Activated T-cell treated with anti-CD3 and anti-CD28 coated beads, Interleukin-2, amount 50 U/mL, for 72 hours (primary cell): ENCODE measurements at regions not wholly inside any gene's neighbourhood (a gene's known extent, or its start where the extent isn't known, plus 50 kb on each side); places are given as distances from the start of the nearest gene placed in this dataset.

ENCODE experiments used
- ATAC-seq, 2 donors: fragments of 150-1000 bp; cut with Tn5 transposase; replicated peaks in 1 of 2; 2 replicates each; pipeline ENCODE4 v1.10.0; 2021; ENCODE audit warnings: moderate library complexity in 2 of 2, mild to moderate bottlenecking in 1 of 2
- DNase-seq, 2 donors: peaks; one replicate each; pipeline ENCODE4 v3.0.0; 2021 to 2022; ENCODE audit warnings: mixed read lengths in 1 of 2
- H3K27ac Mint-ChIP-seq: one replicate; pipeline ENCODE4 v1.8.0; 2022; ENCODE audit warnings: mild to moderate bottlenecking, moderate library complexity, mixed read lengths
- H3K27me3 Mint-ChIP-seq: one replicate; pipeline ENCODE4 v1.8.0; 2022; ENCODE audit warnings: low read depth, mixed read lengths
- H3K36me3 Mint-ChIP-seq, 2 donors: one replicate each; pipeline ENCODE4 v1.8.0; 2022; ENCODE audit warnings: mixed read lengths in 2 of 2, mild to moderate bottlenecking in 1 of 2; ENCODE audit not compliant: insufficient read depth in 2 of 2
- H3K4me1 Mint-ChIP-seq: one replicate; pipeline ENCODE4 v1.8.0; 2022; ENCODE audit warnings: low read depth, mixed read lengths
- H3K4me3 Mint-ChIP-seq, 2 donors: one replicate each; pipeline ENCODE4 v1.8.0; 2022; ENCODE audit warnings: mild to moderate bottlenecking in 2 of 2, mixed read lengths in 2 of 2, moderate library complexity in 2 of 2
- H3K9me3 Mint-ChIP-seq, 2 donors: one replicate each; pipeline ENCODE4 v1.8.0; 2022; ENCODE audit warnings: mixed read lengths in 2 of 2

GRCh38 chr18:46260879-46261143 lies 156.6 kb downstream of the HAUS1 start:
- no peak for DNase-seq
- no peaks in the 10 kb centered on the region for H3K9me3 Mint-ChIP-seq
- ATAC-seq = no peak
- no peaks in the 10 kb centered on the region for H3K27me3 Mint-ChIP-seq
- no peak overlapping the region for H3K27ac Mint-ChIP-seq
- H3K36me3 Mint-ChIP-seq = peaks cover 1 to 21% of the 10 kb centered on the region in 2 donors
- H3K4me1 Mint-ChIP-seq = peaks cover 44% of the 10 kb centered on the region
- no peak overlapping the region for H3K4me3 Mint-ChIP-seq

GRCh38 chr18:46261799-46262198 lies 157.6 kb downstream of the HAUS1 start:
- no peaks in the 10 kb centered on the region for H3K27me3 Mint-ChIP-seq
- peaks cover 1 to 22% of the 10 kb centered on the region in 2 donors for H3K36me3 Mint-ChIP-seq
- H3K27ac Mint-ChIP-seq = no peak overlapping the region
- DNase-seq (no peak), ATAC-seq (no peak)
- peaks cover 39% of the 10 kb centered on the region for H3K4me1 Mint-ChIP-seq
- no peaks in the 10 kb centered on the region for H3K9me3 Mint-ChIP-seq
- no peak overlapping the region for H3K4me3 Mint-ChIP-seq

GRCh38 chr18:46262856-46263255 lies 158.7 kb downstream of the HAUS1 start:
- Mint-ChIP-seq H3K27ac (no peak overlapping the region), H3K4me1 (peaks cover 38% of the 10 kb centered on the region), H3K36me3 (peaks cover 1 to 19% of the 10 kb centered on the region in 2 donors)

GRCh38 chr18:46264255-46264654 lies 160.1 kb downstream of the HAUS1 start:
- Mint-ChIP-seq H3K27ac (peak overlapping the region; percentile 92), H3K27me3 (no peaks in the 10 kb centered on the region), H3K36me3 (peaks cover 3 to 22% of the 10 kb centered on the region in 2 donors), H3K4me1 (peaks cover 48% of the 10 kb centered on the region), H3K4me3 (no peak overlapping the region), H3K9me3 (no peaks in the 10 kb centered on the region)
- peak; percentile 59 to 64 for ATAC-seq
- no peak for DNase-seq

More at GRCh38 chr18:46262856-46263255, 158.7 kb downstream of the HAUS1 start:
- no peak overlapping the region for H3K4me3 Mint-ChIP-seq
- no peaks in the 10 kb centered on the region for H3K27me3 Mint-ChIP-seq
- DNase-seq (no peak), ATAC-seq (no peak)
- H3K9me3 Mint-ChIP-seq = no peaks in the 10 kb centered on the region

GRCh38 chr18:46265196-46266156 lies 161.3 kb downstream of the HAUS1 start:
- peaks cover 39% of the 10 kb centered on the region for H3K4me1 Mint-ChIP-seq
- peaks cover 2 to 21% of the 10 kb centered on the region in 2 donors for H3K36me3 Mint-ChIP-seq
- peak overlapping the region; percentile 8 to 12 for H3K4me3 Mint-ChIP-seq
- peak in 1 of 2 donors; percentile 24 for DNase-seq
- no peaks in the 10 kb centered on the region for H3K9me3 Mint-ChIP-seq
- H3K27me3 Mint-ChIP-seq = no peaks in the 10 kb centered on the region
- ATAC-seq = peak; percentile 65 to 78
- H3K27ac Mint-ChIP-seq = peak overlapping the region; percentile 59

- no peaks in the 10 kb centered on the region for H3K9me3 Mint-ChIP-seq
- no peaks in the 10 kb centered on the region for H3K27me3 Mint-ChIP-seq
- no peak for DNase-seq
- H3K4me1 Mint-ChIP-seq = peaks cover 35% of the 10 kb centered on the region
- H3K4me3 Mint-ChIP-seq = no peak overlapping the region
- ATAC-seq = no peak
- H3K27ac Mint-ChIP-seq = peak overlapping the region; percentile 80
- H3K36me3 Mint-ChIP-seq = peaks cover 2 to 21% of the 10 kb centered on the region in 2 donors
Measured at GRCh38 chr18:46266473-46266872, 162.3 kb downstream of the HAUS1 start.

- Mint-ChIP-seq H3K9me3 (no peaks in the 10 kb centered on the region), H3K4me3 (no peak overlapping the region), H3K27me3 (no peaks in the 10 kb centered on the region), H3K36me3 (peaks cover 2 to 21% of the 10 kb centered on the region in 2 donors), H3K27ac (no peak overlapping the region), H3K4me1 (peaks cover 35% of the 10 kb centered on the region)
- ATAC-seq (no peak), DNase-seq (no peak)
Measured at GRCh38 chr18:46268671-46269070, 164.5 kb downstream of the HAUS1 start.

GRCh38 chr18:46269275-46269674 lies 165.1 kb downstream of the HAUS1 start:
- H3K36me3 Mint-ChIP-seq = peaks cover 2 to 16% of the 10 kb centered on the region in 2 donors
- H3K4me3 Mint-ChIP-seq = no peak overlapping the region
- peaks cover 32% of the 10 kb centered on the region for H3K4me1 Mint-ChIP-seq
- peak; percentile 26 to 42 for ATAC-seq
- H3K9me3 Mint-ChIP-seq = no peaks in the 10 kb centered on the region
- DNase-seq = no peak
- H3K27me3 Mint-ChIP-seq = no peaks in the 10 kb centered on the region
- H3K27ac Mint-ChIP-seq = peak overlapping the region; percentile 68

- ATAC-seq = no peak
- H3K36me3 Mint-ChIP-seq = peaks cover 2 to 6% of the 10 kb centered on the region in 2 donors
- no peaks in the 10 kb centered on the region for H3K27me3 Mint-ChIP-seq
- no peak for DNase-seq
- H3K27ac Mint-ChIP-seq = no peak overlapping the region
- H3K4me1 Mint-ChIP-seq = peaks cover 16% of the 10 kb centered on the region
- H3K9me3 Mint-ChIP-seq = no peaks in the 10 kb centered on the region
- no peak overlapping the region for H3K4me3 Mint-ChIP-seq
Measured at GRCh38 chr18:46271488-46271887, 167.3 kb downstream of the HAUS1 start.

GRCh38 chr18:46273861-46274260 lies 169.7 kb downstream of the HAUS1 start:
- H3K9me3 Mint-ChIP-seq = no peaks in the 10 kb centered on the region
- no peaks in the 10 kb centered on the region for H3K27me3 Mint-ChIP-seq
- peaks cover 21% of the 10 kb centered on the region for H3K4me1 Mint-ChIP-seq
- ATAC-seq (no peak), DNase-seq (no peak)
- H3K36me3 Mint-ChIP-seq = no peaks in the 10 kb centered on the region
- H3K27ac Mint-ChIP-seq = no peak overlapping the region
- no peak overlapping the region for H3K4me3 Mint-ChIP-seq

- Mint-ChIP-seq H3K27ac (no peak overlapping the region), H3K27me3 (no peaks in the 10 kb centered on the region), H3K36me3 (no peaks in the 10 kb centered on the region), H3K4me1 (peaks cover 17% of the 10 kb centered on the region), H3K4me3 (no peak overlapping the region), H3K9me3 (no peaks in the 10 kb centered on the region)
- DNase-seq = no peak
- no peak for ATAC-seq
Measured at GRCh38 chr18:46274266-46274665, 170.1 kb downstream of the HAUS1 start.

GRCh38 chr18:46275370-46275769 lies 171.2 kb downstream of the HAUS1 start:
- no peaks in the 10 kb centered on the region for H3K27me3 Mint-ChIP-seq
- H3K27ac Mint-ChIP-seq = no peak overlapping the region
- ATAC-seq = no peak
- H3K9me3 Mint-ChIP-seq = no peaks in the 10 kb centered on the region
- DNase-seq = no peak
- no peak overlapping the region for H3K4me3 Mint-ChIP-seq
- H3K4me1 Mint-ChIP-seq = peaks cover 14% of the 10 kb centered on the region
- H3K36me3 Mint-ChIP-seq = no peaks in the 10 kb centered on the region

- ATAC-seq = no peak
- no peak overlapping the region for H3K4me3 Mint-ChIP-seq
- H3K27ac Mint-ChIP-seq = no peak overlapping the region
- H3K9me3 Mint-ChIP-seq = no peaks in the 10 kb centered on the region
- no peaks in the 10 kb centered on the region for H3K27me3 Mint-ChIP-seq
- DNase-seq = no peak
- no peaks in the 10 kb centered on the region for H3K36me3 Mint-ChIP-seq
- H3K4me1 Mint-ChIP-seq = peaks cover 14% of the 10 kb centered on the region
Measured at GRCh38 chr18:46276748-46277147, 172.6 kb downstream of the HAUS1 start.
